Loucy (cell line): ENCODE measurements at regions not wholly inside any gene's neighbourhood (a gene's known extent, or its start where the extent isn't known, plus 50 kb on each side); places are given as distances from the start of the nearest gene placed in this dataset.

Experiments
- CTCF ChIP-seq: fragments of 200-600 bp; sonication (generic); conservative IDR thresholded peaks from 2 replicates; pipeline ENCODE4 v1.5.1; 2014; ENCODE audit warnings: mild to moderate bottlenecking, antibody characterized with exemption, low read length
- EZH2phosphoT487 ChIP-seq: fragments of 200-600 bp; IDR thresholded peaks from 2 replicates; pipeline ENCODE4 v1.6.1; 2018; ENCODE audit warnings: antibody characterized with exemption, mild to moderate bottlenecking, moderate library complexity, borderline replicate concordance

- TF ChIP-seq CTCF (no peak), EZH2phosphoT487 (no peak)
These were observed 724.8 kb upstream of the LUZP2 start for GRCh38 chr11:23772081-23772480.
